ENCODE measurements at regions not wholly inside any gene's neighbourhood (a gene's known extent, or its start where the extent isn't known, plus 50 kb on each side); places are given as distances from the start of the nearest gene placed in this dataset.

GRCh38 chr10:43842496-43842895 lies 193.8 kb upstream of the ZNF32 start:
- H3K9ac ChIP-seq = no peak overlapping the region
- no peak overlapping the region for H2AFZ ChIP-seq (ENCODE audit: low read depth)
- ChIA-PET CTCF (interaction anchor here (0.9 kb wide), 1 partner anchor 153 kb away, joined by 3 read pairs; no protein-coding TSS in a partner anchor), POLR2A (no interaction called here)
- peaks cover 0 to 10% of the 10 kb centered on the region in 2 experiments; a peak in 2 of 4 replicates for H3K4me1 ChIP-seq (ENCODE audit: control insufficient read depth in 1 of 2, insufficient read depth in 2 of 2, low read depth in 1 of 2, low read length in 1 of 2)
- H3K79me2 ChIP-seq (ENCODE audit: insufficient read depth) = no peaks in the 10 kb centered on the region
- H3K27me3 ChIP-seq (ENCODE audit: insufficient read depth) = no peaks in the 10 kb centered on the region
- H3F3A ChIP-seq (replicated peaks; ENCODE audit: insufficient read depth) = no peaks in the 10 kb centered on the region
- no peak overlapping the region for H3K4me2 ChIP-seq
- no peak overlapping the region for H3K27ac ChIP-seq (ENCODE audit: low read depth in 2 of 2, low read length in 1 of 2)
- WGBS (ENCODE audit: low lambda C conversion rate) = 62% methylated on average over 9 of the region's 9 CpGs
- no peaks in the 10 kb centered on the region for H4K20me1 ChIP-seq (ENCODE audit: insufficient read depth)
- H3K4me3 ChIP-seq (ENCODE audit: low read depth in 2 of 2, low read length in 1 of 2) = no peak overlapping the region
- no peaks in the 10 kb centered on the region for H3K9me3 ChIP-seq
- no peak for TF ChIP-seq MXI1 (IDR thresholded peaks at IDR 0.05; ENCODE audit: low read depth, low read length)
- no peak for TF ChIP-seq CTCF (IDR thresholded peaks at IDR 0.05)
- no peak for TF ChIP-seq EZH2phosphoT487 (IDR thresholded peaks at IDR 0.05; ENCODE audit: borderline replicate concordance, low read depth)
- no peak for TF ChIP-seq FOXJ3 (CRISPR knock-in tag; IDR thresholded peaks at IDR 0.05)
- no peak for TF ChIP-seq YY1 (IDR thresholded peaks at IDR 0.05; ENCODE audit: low read depth)
- no peak for TF ChIP-seq FOXM1 (IDR thresholded peaks at IDR 0.05; ENCODE audit: low read depth)
- no peak for TF ChIP-seq REST (IDR thresholded peaks at IDR 0.05; ENCODE audit: low read depth, low read length)
- TF ChIP-seq MEF2A (IDR thresholded peaks at IDR 0.05; ENCODE audit: borderline replicate concordance, low read depth) = no peak
- no peak for TF ChIP-seq ELF1 (IDR thresholded peaks at IDR 0.05)
- no peak for TF ChIP-seq NFIC (IDR thresholded peaks at IDR 0.05; ENCODE audit: borderline replicate concordance)
- TF ChIP-seq IRF3 (IDR thresholded peaks at IDR 0.05; ENCODE audit: low read depth, low read length) = no peak
- no peaks in the 10 kb centered on the region for H3K36me3 ChIP-seq (replicated peaks in 1 of 2; ENCODE audit: control insufficient read depth in 1 of 2, insufficient read depth in 2 of 2, low read length in 1 of 2)
- DNase-seq = no peak
- H3K9me2 ChIP-seq = no peaks in the 10 kb centered on the region

DNA sequence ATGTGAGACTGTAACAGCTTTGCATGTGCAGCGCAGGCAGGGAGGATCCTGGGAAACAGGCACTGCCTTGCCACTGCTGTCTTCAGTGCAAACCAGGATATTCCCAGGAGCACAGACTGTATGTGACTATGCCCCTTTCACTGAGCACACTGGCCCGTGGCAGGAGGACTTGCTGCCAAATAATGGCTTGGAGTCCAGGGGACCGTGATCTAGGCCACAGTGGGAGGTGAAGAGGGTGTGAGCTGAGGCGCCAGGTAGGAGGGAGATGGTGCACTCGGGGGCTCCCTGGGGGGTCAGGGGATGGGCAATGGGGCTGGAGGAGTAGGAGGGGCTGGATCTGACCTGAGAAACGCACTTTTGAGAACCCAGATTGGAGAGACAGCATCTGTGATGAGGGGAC lies 193.4 kb upstream of the ZNF32 start:
- H3K9me2 ChIP-seq = no peaks in the 10 kb centered on the region
- H3K9me3 ChIP-seq = no peaks in the 10 kb centered on the region
- no peaks in the 10 kb centered on the region for H3K79me2 ChIP-seq (ENCODE audit: insufficient read depth)
- POLR2A ChIA-PET = no interaction called here
- no peak overlapping the region for H2AFZ ChIP-seq (ENCODE audit: low read depth)
- CTCF ChIA-PET = interaction anchor here (0.9 kb wide), 1 partner anchor 152 kb away, joined by 3 read pairs; no protein-coding TSS in a partner anchor
- no peaks in the 10 kb centered on the region for H3K36me3 ChIP-seq (replicated peaks in 1 of 2; ENCODE audit: control insufficient read depth in 1 of 2, insufficient read depth in 2 of 2, low read length in 1 of 2)
- no peak overlapping the region for H3K9ac ChIP-seq
- no peaks in the 10 kb centered on the region for H3K27me3 ChIP-seq (ENCODE audit: insufficient read depth)
- DNase-seq = no peak
- H3K27ac ChIP-seq (ENCODE audit: low read depth in 2 of 2, low read length in 1 of 2) = no peak overlapping the region
- no peaks in the 10 kb centered on the region for H4K20me1 ChIP-seq (ENCODE audit: insufficient read depth)
- no peak overlapping the region for H3K4me3 ChIP-seq (ENCODE audit: low read depth in 2 of 2, low read length in 1 of 2)
- WGBS (ENCODE audit: low lambda C conversion rate) = 62% methylated on average over 6 of the region's 6 CpGs
- peaks cover 0 to 10% of the 10 kb centered on the region in 2 experiments; a peak in 2 of 4 replicates for H3K4me1 ChIP-seq (ENCODE audit: control insufficient read depth in 1 of 2, insufficient read depth in 2 of 2, low read depth in 1 of 2, low read length in 1 of 2)
- TF ChIP-seq NRF1 (IDR thresholded peaks at IDR 0.05; ENCODE audit: low read depth, low read length) = no peak
- no peak overlapping the region for H3K4me2 ChIP-seq
- H3F3A ChIP-seq (replicated peaks; ENCODE audit: insufficient read depth) = no peaks in the 10 kb centered on the region
